DND-41 (cell line): ENCODE measurements at regions not wholly inside any gene's neighbourhood (a gene's known extent, or its start where the extent isn't known, plus 50 kb on each side); places are given as distances from the start of the nearest gene placed in this dataset.

Experiments
- EZH2 ChIP-seq: IDR thresholded peaks from 3 replicates; pipeline ENCODE4 v1.6.1; 2012; ENCODE audit warnings: borderline replicate concordance, low read depth, mild to moderate bottlenecking, moderate library complexity, low read length, inconsistent platforms; ENCODE audit not compliant: severe bottlenecking
- TF ChIP-seq, protein P1 (sequence below): IDR thresholded peaks from 2 replicates; pipeline ENCODE4 v1.5.1; 2012; ENCODE audit warnings: borderline replicate concordance, low read length, moderate library complexity, mild to moderate bottlenecking; ENCODE audit not compliant: poor library complexity, severe bottlenecking; ENCODE audit errors: extremely low read depth

DNA sequence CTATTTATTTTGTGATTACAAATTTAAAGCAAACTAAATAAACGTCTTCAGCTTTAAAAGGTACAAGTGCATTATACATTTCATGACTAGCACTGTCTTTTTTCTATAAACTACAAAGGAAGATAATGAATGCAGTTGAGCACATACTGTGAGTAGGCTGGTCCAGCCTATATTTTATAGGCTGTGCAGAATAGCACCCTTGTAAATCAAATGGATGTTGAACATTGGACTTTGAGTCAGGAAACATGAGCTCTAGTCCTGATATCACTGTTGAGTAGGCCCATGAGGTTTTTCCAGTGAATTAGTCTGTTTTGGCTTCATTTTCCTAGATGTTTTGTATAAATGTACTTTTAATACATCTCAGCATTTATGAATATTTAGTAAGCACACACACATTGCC is 447.3 kb upstream of the KCNMB2 start:
- TF ChIP-seq, protein P1, sequence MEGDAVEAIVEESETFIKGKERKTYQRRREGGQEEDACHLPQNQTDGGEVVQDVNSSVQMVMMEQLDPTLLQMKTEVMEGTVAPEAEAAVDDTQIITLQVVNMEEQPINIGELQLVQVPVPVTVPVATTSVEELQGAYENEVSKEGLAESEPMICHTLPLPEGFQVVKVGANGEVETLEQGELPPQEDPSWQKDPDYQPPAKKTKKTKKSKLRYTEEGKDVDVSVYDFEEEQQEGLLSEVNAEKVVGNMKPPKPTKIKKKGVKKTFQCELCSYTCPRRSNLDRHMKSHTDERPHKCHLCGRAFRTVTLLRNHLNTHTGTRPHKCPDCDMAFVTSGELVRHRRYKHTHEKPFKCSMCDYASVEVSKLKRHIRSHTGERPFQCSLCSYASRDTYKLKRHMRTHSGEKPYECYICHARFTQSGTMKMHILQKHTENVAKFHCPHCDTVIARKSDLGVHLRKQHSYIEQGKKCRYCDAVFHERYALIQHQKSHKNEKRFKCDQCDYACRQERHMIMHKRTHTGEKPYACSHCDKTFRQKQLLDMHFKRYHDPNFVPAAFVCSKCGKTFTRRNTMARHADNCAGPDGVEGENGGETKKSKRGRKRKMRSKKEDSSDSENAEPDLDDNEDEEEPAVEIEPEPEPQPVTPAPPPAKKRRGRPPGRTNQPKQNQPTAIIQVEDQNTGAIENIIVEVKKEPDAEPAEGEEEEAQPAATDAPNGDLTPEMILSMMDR = no peak
- no peak for TF ChIP-seq EZH2
